Fibroblast of lung (primary cell): ENCODE measurements at regions not wholly inside any gene's neighbourhood (a gene's known extent, or its start where the extent isn't known, plus 50 kb on each side); places are given as distances from the start of the nearest gene placed in this dataset.

Experiments used
- DNase-seq, 2 donors: peaks; one replicate each; pipeline versions ENCODE4 v3.0.0 to v3.0.0-alpha.2; 2010; ENCODE audit warnings: low read depth in 2 of 2
- H2AFZ ChIP-seq: 2 replicates; pipeline ENCODE4 v1.5.1; 2012; ENCODE audit warnings: low read length, control low read depth, inconsistent platforms
- H3K27ac ChIP-seq: 2 replicates; pipeline ENCODE4 v1.5.1; 2011; ENCODE audit warnings: low read length, control low read depth; ENCODE audit not compliant: insufficient read depth
- H3K27me3 ChIP-seq: 2 replicates; pipeline ENCODE4 v1.5.1; 2011; ENCODE audit warnings: mild to moderate bottlenecking, low read length; ENCODE audit not compliant: control insufficient read depth, insufficient read depth
- H3K36me3 ChIP-seq: 2 replicates; pipeline ENCODE4 v1.5.1; 2011; ENCODE audit warnings: low read length; ENCODE audit not compliant: control insufficient read depth, insufficient read depth
- H3K4me1 ChIP-seq: 2 replicates; pipeline ENCODE4 v1.5.1; 2011; ENCODE audit warnings: low read length; ENCODE audit not compliant: control insufficient read depth, insufficient read depth; ENCODE audit errors: extremely low read depth
- H3K4me2 ChIP-seq: 2 replicates; pipeline ENCODE4 v1.5.1; 2011; ENCODE audit warnings: low read length, control low read depth; ENCODE audit not compliant: insufficient read depth; ENCODE audit errors: extremely low read depth
- H3K4me3 ChIP-seq, 4 experiments: fragments of 200-600 bp in 1 of 4; sonication (generic) in 1 of 4; replicated peaks in 1 of 4; 2 replicates each; pipeline ENCODE4 v1.5.1; 2011 to 2016; ENCODE audit warnings: low read length in 4 of 4, low read depth in 3 of 4, mild to moderate bottlenecking in 3 of 4, control low read depth in 2 of 4, inconsistent platforms in 1 of 4, mixed read lengths in 1 of 4; ENCODE audit not compliant: insufficient read depth in 1 of 4; ENCODE audit errors: control extremely low read depth in 1 of 4
- H3K79me2 ChIP-seq: 2 replicates; pipeline ENCODE4 v1.5.1; 2012; ENCODE audit warnings: mild to moderate bottlenecking, low read length, inconsistent platforms; ENCODE audit not compliant: control insufficient read depth, insufficient read depth
- H3K9ac ChIP-seq: 2 replicates; pipeline ENCODE4 v1.5.1; 2011; ENCODE audit warnings: mild to moderate bottlenecking, low read length, control low read depth; ENCODE audit not compliant: insufficient read depth
- H3K9me3 ChIP-seq: 2 replicates; pipeline ENCODE4 v1.5.1; 2012; ENCODE audit warnings: low read depth, low read length; ENCODE audit not compliant: control insufficient read depth, insufficient read depth
- H4K20me1 ChIP-seq: 2 replicates; pipeline ENCODE4 v1.5.1; 2011; ENCODE audit warnings: low read length; ENCODE audit not compliant: control insufficient read depth, insufficient read depth; ENCODE audit errors: extremely low read depth
- EZH2 ChIP-seq: IDR thresholded peaks from 2 replicates; pipeline ENCODE4 v1.5.1; 2012; ENCODE audit warnings: low read length, control low read depth, mild to moderate bottlenecking; ENCODE audit errors: missing control alignments
- TF ChIP-seq, protein P1 (sequence below), 2 donors: IDR thresholded peaks in 1 of 2; conservative IDR thresholded peaks in 1 of 2; 1 replicate in 1 of 2; 2 replicates in 1 of 2; pipeline ENCODE4 v1.5.1; 2011 to 2012; ENCODE audit warnings: low read length in 2 of 2, control low read depth in 1 of 2, inconsistent platforms in 1 of 2, low read depth in 1 of 2, mild to moderate bottlenecking in 1 of 2

DNA sequence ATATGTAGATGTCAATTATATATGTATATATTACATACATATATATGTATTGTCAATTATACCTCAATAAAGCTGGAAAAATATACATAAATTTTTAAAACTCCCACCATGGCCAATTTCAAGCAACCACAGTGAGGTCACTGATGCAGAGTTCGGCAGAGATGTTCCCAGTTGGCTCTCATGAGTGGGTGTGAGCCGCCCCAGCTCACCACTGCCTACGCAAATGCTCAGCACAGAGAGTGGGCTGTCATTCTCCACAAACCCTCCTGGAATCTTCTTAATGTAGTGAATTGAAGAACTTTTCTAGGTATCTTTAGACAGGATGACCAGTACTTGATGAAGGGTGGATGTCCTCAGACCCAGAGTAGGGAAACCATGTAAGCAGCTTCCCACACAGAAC is 96.6 kb upstream of the TMEM45B start:
- Histone ChIP-seq H3K4me2 (no peak overlapping the region), H3K79me2 (no peaks in the 10 kb centered on the region), H3K27ac (no peak overlapping the region), H3K9ac (no peak overlapping the region), H3K27me3 (no peaks in the 10 kb centered on the region), H2AFZ (no peak overlapping the region), H4K20me1 (no peaks in the 10 kb centered on the region), H3K4me1 (no peaks in the 10 kb centered on the region), H3K36me3 (no peaks in the 10 kb centered on the region), H3K9me3 (no peaks in the 10 kb centered on the region), H3K4me3 (no peak overlapping the region)
- no peak for TF ChIP-seq EZH2
- no peak for DNase-seq

DNA sequence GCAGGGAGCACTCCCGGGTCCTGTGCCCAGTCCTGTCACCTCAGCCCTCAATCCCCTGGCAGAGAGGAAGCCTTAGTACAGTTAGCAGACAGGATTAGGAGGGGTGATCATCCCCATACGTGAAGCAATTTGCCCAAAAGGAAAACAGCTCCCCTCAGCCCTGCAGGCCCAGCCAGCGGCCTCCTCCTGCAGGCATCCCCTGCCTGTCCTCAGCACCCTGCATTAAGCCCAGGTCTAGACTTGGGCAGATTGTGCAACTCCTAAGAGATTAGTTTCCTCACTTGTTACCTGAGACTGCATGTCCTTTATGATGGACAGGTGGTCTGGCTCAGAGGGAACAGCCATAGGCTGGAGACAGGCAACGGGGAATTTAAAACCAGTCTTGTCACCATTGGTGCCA is 95.5 kb upstream of the TMEM45B start:
- Histone ChIP-seq H3K4me1 (no peaks in the 10 kb centered on the region), H3K36me3 (no peaks in the 10 kb centered on the region), H3K9me3 (no peaks in the 10 kb centered on the region), H3K27me3 (no peaks in the 10 kb centered on the region), H3K4me2 (no peak overlapping the region), H3K9ac (no peak overlapping the region), H4K20me1 (no peaks in the 10 kb centered on the region), H3K79me2 (no peaks in the 10 kb centered on the region), H2AFZ (no peak overlapping the region), H3K4me3 (no peak overlapping the region), H3K27ac (no peak overlapping the region)
- no peak for DNase-seq
- TF ChIP-seq EZH2 = no peak
- TF ChIP-seq, protein P1, sequence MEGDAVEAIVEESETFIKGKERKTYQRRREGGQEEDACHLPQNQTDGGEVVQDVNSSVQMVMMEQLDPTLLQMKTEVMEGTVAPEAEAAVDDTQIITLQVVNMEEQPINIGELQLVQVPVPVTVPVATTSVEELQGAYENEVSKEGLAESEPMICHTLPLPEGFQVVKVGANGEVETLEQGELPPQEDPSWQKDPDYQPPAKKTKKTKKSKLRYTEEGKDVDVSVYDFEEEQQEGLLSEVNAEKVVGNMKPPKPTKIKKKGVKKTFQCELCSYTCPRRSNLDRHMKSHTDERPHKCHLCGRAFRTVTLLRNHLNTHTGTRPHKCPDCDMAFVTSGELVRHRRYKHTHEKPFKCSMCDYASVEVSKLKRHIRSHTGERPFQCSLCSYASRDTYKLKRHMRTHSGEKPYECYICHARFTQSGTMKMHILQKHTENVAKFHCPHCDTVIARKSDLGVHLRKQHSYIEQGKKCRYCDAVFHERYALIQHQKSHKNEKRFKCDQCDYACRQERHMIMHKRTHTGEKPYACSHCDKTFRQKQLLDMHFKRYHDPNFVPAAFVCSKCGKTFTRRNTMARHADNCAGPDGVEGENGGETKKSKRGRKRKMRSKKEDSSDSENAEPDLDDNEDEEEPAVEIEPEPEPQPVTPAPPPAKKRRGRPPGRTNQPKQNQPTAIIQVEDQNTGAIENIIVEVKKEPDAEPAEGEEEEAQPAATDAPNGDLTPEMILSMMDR (conservative IDR thresholded peaks at IDR 0.05 in 1 of 2, IDR thresholded peaks at IDR 0.05 in 1 of 2; ENCODE audit: low read depth in 1 of 2, low read length in 2 of 2) = no peak

DNA sequence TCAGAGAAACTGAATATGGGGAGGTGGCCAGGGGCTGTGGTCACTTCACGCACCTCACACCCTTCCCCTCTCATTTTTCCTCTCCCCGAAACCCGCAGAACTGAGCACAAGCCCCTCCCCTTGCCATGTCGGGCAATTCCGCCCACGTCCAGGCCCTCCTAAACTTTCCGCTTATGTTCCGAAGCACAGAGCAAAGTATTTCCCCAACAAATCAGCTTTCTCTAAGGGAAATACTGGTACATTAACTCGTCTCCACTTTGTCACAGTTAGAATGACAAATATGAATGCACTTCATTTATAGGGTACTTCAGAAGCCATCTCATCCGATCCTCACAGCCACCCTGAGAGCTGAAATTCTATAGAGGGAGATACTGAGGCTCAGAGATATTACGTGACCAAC is 94.7 kb upstream of the TMEM45B start:
- H3K9ac ChIP-seq = no peak overlapping the region
- no peak overlapping the region for H2AFZ ChIP-seq
- no peaks in the 10 kb centered on the region for H3K79me2 ChIP-seq
- H3K27me3 ChIP-seq = no peaks in the 10 kb centered on the region
- H3K36me3 ChIP-seq = no peaks in the 10 kb centered on the region
- no peak overlapping the region for H3K27ac ChIP-seq
- no peak overlapping the region for H3K4me3 ChIP-seq
- DNase-seq = no peak
- TF ChIP-seq EZH2 = no peak
- TF ChIP-seq, protein P1 (conservative IDR thresholded peaks at IDR 0.05 in 1 of 2, IDR thresholded peaks at IDR 0.05 in 1 of 2; ENCODE audit: low read depth in 1 of 2, low read length in 2 of 2) = no peak
- H3K9me3 ChIP-seq = no peaks in the 10 kb centered on the region
- no peaks in the 10 kb centered on the region for H4K20me1 ChIP-seq
- no peaks in the 10 kb centered on the region for H3K4me1 ChIP-seq
- H3K4me2 ChIP-seq = no peak overlapping the region
